Right lobe of liver (tissue), 6 donors: ENCODE measurements at regions not wholly inside any gene's neighbourhood (a gene's known extent, or its start where the extent isn't known, plus 50 kb on each side); places are given as distances from the start of the nearest gene placed in this dataset.

Source experiments
- ATAC-seq, 4 donors: fragments of 200-7000 bp; cut with Tn5 transposase; one replicate each; pipeline ENCODE4 v1.9.1; 2020; ENCODE audit warnings: mild to moderate bottlenecking in 4 of 4, moderate library complexity in 4 of 4
- DNase-seq, 3 donors: peaks; one replicate each; pipeline ENCODE4 v3.0.0-alpha.2; 2020
- H3K27ac ChIP-seq, 3 donors: fragments of 200-600 bp; one replicate each; pipeline ENCODE4 v1.8.0; 2022
- H3K27me3 ChIP-seq, 2 donors: fragments of 200-600 bp; one replicate each; pipeline ENCODE4 v1.8.0; 2022
- H3K36me3 ChIP-seq, 4 donors: fragments of 200-600 bp; sonication (generic) in 1 of 4; one replicate each; pipeline versions ENCODE4 v1.5.1 to v1.8.0; 2017 to 2022; ENCODE audit warnings: control low read depth in 1 of 4
- H3K4me1 ChIP-seq, 4 donors: fragments of 200-600 bp; sonication (generic) in 1 of 4; one replicate each; pipeline versions ENCODE4 v1.5.1 to v1.8.0; 2017 to 2022; ENCODE audit warnings: control low read depth in 1 of 4
- H3K4me3 ChIP-seq, 3 donors: fragments of 200-600 bp; one replicate each; pipeline ENCODE4 v1.8.0; 2022
- H3K9me3 ChIP-seq, 4 donors: fragments of 200-600 bp; sonication (generic) in 1 of 4; one replicate each; pipeline versions ENCODE4 v1.5.1 to v1.8.0; 2017 to 2022; ENCODE audit warnings: control low read depth in 1 of 4
- POLR2A ChIP-seq: fragments of 450-650 bp; IDR thresholded peaks from one replicate; pipeline ENCODE4 v1.6.1; 2017; ENCODE audit warnings: antibody characterized with exemption, mild to moderate bottlenecking
- WGBS: methylation state at CpG from one replicate; pipeline ENCODE4 v1.1.6; 2018; ENCODE audit warnings: low coverage, low lambda C conversion rate; ENCODE audit not compliant: insufficient coverage; ENCODE audit errors: missing lambda C conversion rate; 5-methylcytosine and 5-hydroxymethylcytosine counted together
- intact Hi-C, 2 donors: fragments of 100-400 bp; cut with DNase I; formaldehyde crosslinking; loops; one replicate each; pipeline versions ENCODE4 v1.11.2 to v1.14.1; 2022
- TF ChIP-seq, protein P1 (sequence below), 4 donors: fragments of 200-600 bp in 3 of 4; fragments of 450-650 bp in 1 of 4; IDR thresholded peaks; one replicate each; pipeline versions ENCODE4 v1.5.1 to v1.8.0; 2016 to 2022; ENCODE audit warnings: antibody characterized with exemption in 4 of 4, mild to moderate bottlenecking in 2 of 4
- donor health status: DM: no; HTN: yes; CAD: no.
- donor health status: DM: no; HTN: no; CAD: no.
- donor health status: DM: no; HTN: no; CAD: no.
- donor health status: DM: no; HTN: yes; CAD: no.
- donor health status: DM: no; HTN: yes; CAD: no.

GRCh38 chr9:26058111-26058895, 380.1 kb upstream of the TUSC1 start:
- H3K27ac ChIP-seq, result no peak overlapping the region
- DNase-seq, result no peak
- H3K4me1 ChIP-seq, result no peaks in the 10 kb centered on the region
- no peaks in the 10 kb centered on the region for H3K36me3 ChIP-seq
- WGBS, result 40% methylated on average over 1 of the region's 1 CpG
- TF ChIP-seq POLR2A, result no peak
- TF ChIP-seq, protein P1, sequence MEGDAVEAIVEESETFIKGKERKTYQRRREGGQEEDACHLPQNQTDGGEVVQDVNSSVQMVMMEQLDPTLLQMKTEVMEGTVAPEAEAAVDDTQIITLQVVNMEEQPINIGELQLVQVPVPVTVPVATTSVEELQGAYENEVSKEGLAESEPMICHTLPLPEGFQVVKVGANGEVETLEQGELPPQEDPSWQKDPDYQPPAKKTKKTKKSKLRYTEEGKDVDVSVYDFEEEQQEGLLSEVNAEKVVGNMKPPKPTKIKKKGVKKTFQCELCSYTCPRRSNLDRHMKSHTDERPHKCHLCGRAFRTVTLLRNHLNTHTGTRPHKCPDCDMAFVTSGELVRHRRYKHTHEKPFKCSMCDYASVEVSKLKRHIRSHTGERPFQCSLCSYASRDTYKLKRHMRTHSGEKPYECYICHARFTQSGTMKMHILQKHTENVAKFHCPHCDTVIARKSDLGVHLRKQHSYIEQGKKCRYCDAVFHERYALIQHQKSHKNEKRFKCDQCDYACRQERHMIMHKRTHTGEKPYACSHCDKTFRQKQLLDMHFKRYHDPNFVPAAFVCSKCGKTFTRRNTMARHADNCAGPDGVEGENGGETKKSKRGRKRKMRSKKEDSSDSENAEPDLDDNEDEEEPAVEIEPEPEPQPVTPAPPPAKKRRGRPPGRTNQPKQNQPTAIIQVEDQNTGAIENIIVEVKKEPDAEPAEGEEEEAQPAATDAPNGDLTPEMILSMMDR (IDR thresholded peaks at IDR 0.05), result no peak
- no peak for ATAC-seq
- no peak overlapping the region for H3K4me3 ChIP-seq
- intact Hi-C loops, result no loop called here
- H3K27me3 ChIP-seq, result no peaks in the 10 kb centered on the region
- H3K9me3 ChIP-seq, result no peaks in the 10 kb centered on the region

GRCh38 chr9:26057050-26057449, 378.8 kb upstream of the TUSC1 start:
- Histone ChIP-seq H3K27me3 (no peaks in the 10 kb centered on the region), H3K36me3 (no peaks in the 10 kb centered on the region), H3K4me1 (no peaks in the 10 kb centered on the region), H3K27ac (no peak overlapping the region), H3K9me3 (no peaks in the 10 kb centered on the region), H3K4me3 (no peak overlapping the region)
- intact Hi-C loops, result no loop called here
- DNase-seq (no peak), ATAC-seq (no peak)
- WGBS, result 63% methylated on average over 3 of the region's 3 CpGs
- no peak for TF ChIP-seq POLR2A
- TF ChIP-seq, protein P1 (IDR thresholded peaks at IDR 0.05), result no peak

GRCh38 chr9:26054600-26055520, 376.6 kb upstream of the TUSC1 start:
- H3K27me3 ChIP-seq, result no peaks in the 10 kb centered on the region
- no peaks in the 10 kb centered on the region for H3K36me3 ChIP-seq
- H3K9me3 ChIP-seq, result no peaks in the 10 kb centered on the region
- H3K4me1 ChIP-seq, result no peaks in the 10 kb centered on the region
- no peak overlapping the region for H3K27ac ChIP-seq
- 44% methylated on average over 4 of the region's 4 CpGs for WGBS
- ATAC-seq (no peak), DNase-seq (no peak)
- TF ChIP-seq POLR2A, result no peak
- TF ChIP-seq, protein P1 (IDR thresholded peaks at IDR 0.05), result no peak
- intact Hi-C loops, result no loop called here
- H3K4me3 ChIP-seq, result no peak overlapping the region

- H3K4me3 ChIP-seq, result no peak overlapping the region
- H3K27ac ChIP-seq, result no peak overlapping the region
- 46% methylated on average over 2 of the region's 3 CpGs for WGBS
- no peaks in the 10 kb centered on the region for H3K4me1 ChIP-seq
- no peaks in the 10 kb centered on the region for H3K36me3 ChIP-seq
- DNase-seq (no peak), ATAC-seq (no peak)
- H3K9me3 ChIP-seq, result no peaks in the 10 kb centered on the region
- no peak for TF ChIP-seq POLR2A
- TF ChIP-seq, protein P1 (IDR thresholded peaks at IDR 0.05), result no peak
- intact Hi-C loops, result no loop called here
- no peaks in the 10 kb centered on the region for H3K27me3 ChIP-seq
Observed at GRCh38 chr9:26053954-26054353, 375.7 kb upstream of the TUSC1 start.
